Liver (tissue), 7 donors: ENCODE measurements at regions not wholly inside any gene's neighbourhood (a gene's known extent, or its start where the extent isn't known, plus 50 kb on each side); places are given as distances from the start of the nearest gene placed in this dataset.

Experiments used
- DNase-seq: peaks from one replicate; pipeline ENCODE4 v3.0.0-alpha.2; 2017; ENCODE audit warnings: low spot score
- H3K27ac ChIP-seq, 2 donors: one replicate each; pipeline ENCODE4 v1.7.0; 2013; ENCODE audit warnings: inconsistent platforms in 2 of 2, low read length in 2 of 2, control low read depth in 1 of 2, low read depth in 1 of 2, mild to moderate bottlenecking in 1 of 2
- H3K27me3 ChIP-seq, 4 donors: one replicate each; pipeline versions ENCODE4 v1.6.1 to v1.7.0; 2013; ENCODE audit warnings: low read length in 3 of 4, inconsistent platforms in 1 of 4, mild to moderate bottlenecking in 1 of 4, moderate library complexity in 1 of 4; ENCODE audit not compliant: control insufficient read depth in 4 of 4, insufficient read depth in 4 of 4
- H3K36me3 ChIP-seq, 4 donors: one replicate each; pipeline versions ENCODE4 v1.6.1 to v1.7.0; 2013; ENCODE audit warnings: low read length in 3 of 4, mild to moderate bottlenecking in 3 of 4, low read depth in 1 of 4, moderate library complexity in 1 of 4; ENCODE audit not compliant: control insufficient read depth in 4 of 4, insufficient read depth in 3 of 4
- H3K4me1 ChIP-seq, 4 donors: one replicate each; pipeline versions ENCODE4 v1.6.1 to v1.7.0; 2013; ENCODE audit warnings: low read length in 3 of 4, mild to moderate bottlenecking in 3 of 4, moderate library complexity in 1 of 4; ENCODE audit not compliant: control insufficient read depth in 4 of 4, insufficient read depth in 4 of 4
- H3K4me3 ChIP-seq, 3 donors: one replicate each; pipeline versions ENCODE4 v1.6.1 to v1.7.0; 2013; ENCODE audit warnings: low read length in 3 of 3, control low read depth in 1 of 3, low read depth in 1 of 3, mild to moderate bottlenecking in 1 of 3
- H3K9ac ChIP-seq, 2 donors: one replicate each; pipeline ENCODE4 v1.7.0; 2013; ENCODE audit warnings: low read length in 2 of 2, mild to moderate bottlenecking in 2 of 2, moderate library complexity in 2 of 2, control low read depth in 1 of 2, low read depth in 1 of 2
- H3K9me3 ChIP-seq, 4 donors: one replicate each; pipeline versions ENCODE4 v1.6.1 to v1.7.0; 2013; ENCODE audit warnings: low read length in 3 of 4; ENCODE audit not compliant: control insufficient read depth in 4 of 4
- ATF3 ChIP-seq: IDR thresholded peaks from 2 replicates; pipeline ENCODE4 v1.6.1; 2016; ENCODE audit warnings: antibody characterized with exemption
- EGR1 ChIP-seq, 2 donors: IDR thresholded peaks; 2 replicates each; pipeline ENCODE4 v1.6.1; 2016 to 2018; ENCODE audit warnings: antibody characterized with exemption in 2 of 2, low read depth in 2 of 2
- FOXA1 ChIP-seq: IDR thresholded peaks from 2 replicates; pipeline ENCODE4 v1.6.1; 2016; ENCODE audit warnings: antibody characterized with exemption
- FOXA2 ChIP-seq: IDR thresholded peaks from 2 replicates; pipeline ENCODE4 v1.6.1; 2016; ENCODE audit warnings: antibody characterized with exemption
- GABPA ChIP-seq, 2 donors: IDR thresholded peaks in 1 of 2; conservative IDR thresholded peaks in 1 of 2; 2 replicates each; pipeline ENCODE4 v1.6.1; 2016; ENCODE audit warnings: antibody characterized with exemption in 2 of 2, mild to moderate bottlenecking in 1 of 2, moderate library complexity in 1 of 2
- HNF4A ChIP-seq, 2 donors: conservative IDR thresholded peaks; 2 replicates each; pipeline ENCODE4 v1.6.1; 2016; ENCODE audit warnings: antibody characterized with exemption in 2 of 2, mild to moderate bottlenecking in 2 of 2
- HNF4G ChIP-seq: IDR thresholded peaks from 2 replicates; pipeline ENCODE4 v1.6.1; 2016; ENCODE audit warnings: antibody characterized with exemption
- JUND ChIP-seq, 2 donors: IDR thresholded peaks; 2 replicates each; pipeline ENCODE4 v1.6.1; 2016; ENCODE audit warnings: antibody characterized with exemption in 2 of 2
- MAX ChIP-seq: IDR thresholded peaks from 2 replicates; pipeline ENCODE4 v1.6.1; 2016; ENCODE audit warnings: antibody characterized with exemption
- RAD21 ChIP-seq, 2 donors: IDR thresholded peaks; 2 replicates each; pipeline ENCODE4 v1.6.1; 2016; ENCODE audit warnings: antibody characterized with exemption in 2 of 2, mild to moderate bottlenecking in 2 of 2
- REST ChIP-seq: IDR thresholded peaks from 2 replicates; pipeline ENCODE4 v1.6.1; 2016; ENCODE audit warnings: antibody characterized with exemption, mild to moderate bottlenecking
- RXRA ChIP-seq, 2 donors: IDR thresholded peaks; 2 replicates each; pipeline ENCODE4 v1.6.1; 2017 to 2018; ENCODE audit warnings: antibody characterized with exemption in 2 of 2, mild to moderate bottlenecking in 1 of 2
- SP1 ChIP-seq: IDR thresholded peaks from 2 replicates; pipeline ENCODE4 v1.6.1; 2018; ENCODE audit warnings: antibody characterized with exemption, mild to moderate bottlenecking
- TAF1 ChIP-seq: conservative IDR thresholded peaks from 2 replicates; pipeline ENCODE4 v1.6.1; 2016; ENCODE audit warnings: antibody characterized with exemption, mild to moderate bottlenecking
- YY1 ChIP-seq: IDR thresholded peaks from 2 replicates; pipeline ENCODE4 v1.6.1; 2016; ENCODE audit warnings: antibody characterized with exemption, mild to moderate bottlenecking
- ZBTB33 ChIP-seq: IDR thresholded peaks from 2 replicates; pipeline ENCODE4 v1.6.1; 2016; ENCODE audit warnings: antibody characterized with exemption
- WGBS: extraction: QIAGEN DNeasy Blood & Tissue Kit; methylation state at CpG from one replicate; pipeline ENCODE4 v1.1.7; 2013; 5-methylcytosine and 5-hydroxymethylcytosine counted together
- donor health status: healthy.
- donor health status: healthy.
- donor health status: healthy.
- donor health status: healthy.

- TF ChIP-seq HNF4A (conservative IDR thresholded peaks at IDR 0.05): no peak
- no peak for TF ChIP-seq SP1
- no peak for TF ChIP-seq GABPA (IDR thresholded peaks at IDR 0.05 in 1 of 2, conservative IDR thresholded peaks at IDR 0.05 in 1 of 2)
- no peak for TF ChIP-seq TAF1
- no peak for TF ChIP-seq FOXA2
- no peak for TF ChIP-seq RXRA (IDR thresholded peaks at IDR 0.05)
Observed at GRCh38 chr5:57341380-57341979, 141.1 kb downstream of the ACTBL2 start (continued).

GRCh38 chr5:57340681-57341080 lies 141.9 kb downstream of the ACTBL2 start:
- no peak for DNase-seq
- Histone ChIP-seq H3K4me3 (no peak overlapping the region), H3K9ac (no peak overlapping the region), H3K4me1 (peaks cover 0 to 4% (median under 1%) of the 10 kb centered on the region in 4 donors), H3K9me3 (no peaks in the 10 kb centered on the region), H3K27me3 (no peaks in the 10 kb centered on the region), H3K27ac (no peak overlapping the region), H3K36me3 (no peaks in the 10 kb centered on the region)
- 83% methylated on average over 1 of the region's 1 CpG for WGBS
- TF ChIP-seq FOXA1 (no peak), FOXA2 (no peak), HNF4G (no peak), MAX (no peak), RAD21 (IDR thresholded peaks at IDR 0.05) (no peak), TAF1 (no peak), HNF4A (conservative IDR thresholded peaks at IDR 0.05) (no peak)

GRCh38 chr5:57339521-57339920 lies 143.1 kb downstream of the ACTBL2 start:
- Histone ChIP-seq H3K9me3 (no peaks in the 10 kb centered on the region), H3K4me3 (no peak overlapping the region), H3K27me3 (no peaks in the 10 kb centered on the region), H3K27ac (no peak overlapping the region), H3K9ac (no peak overlapping the region), H3K4me1 (peaks cover 0 to 4% (median under 1%) of the 10 kb centered on the region in 4 donors), H3K36me3 (no peaks in the 10 kb centered on the region)
- TF ChIP-seq JUND (IDR thresholded peaks at IDR 0.05): no peak
- no peak for TF ChIP-seq ZBTB33
- TF ChIP-seq FOXA2: no peak
- over 99% methylated on average over 2 of the region's 2 CpGs for WGBS
- DNase-seq: no peak

- no peak overlapping the region for H3K4me3 ChIP-seq
- no peaks in the 10 kb centered on the region for H3K9me3 ChIP-seq
- peaks cover 0 to 4% (median under 1%) of the 10 kb centered on the region in 4 donors for H3K4me1 ChIP-seq
- H3K9ac ChIP-seq: no peak overlapping the region
- WGBS: 55% methylated on average over 3 of the region's 3 CpGs
- DNase-seq: no peak
- no peaks in the 10 kb centered on the region for H3K36me3 ChIP-seq
- H3K27me3 ChIP-seq: no peaks in the 10 kb centered on the region
- no peak overlapping the region for H3K27ac ChIP-seq
- TF ChIP-seq MAX (no peak), ATF3 (no peak), YY1 (no peak), EGR1 (IDR thresholded peaks at IDR 0.05; ENCODE audit: low read depth in 2 of 2) (no peak), REST (no peak), JUND (IDR thresholded peaks at IDR 0.05) (no peak), HNF4A (conservative IDR thresholded peaks at IDR 0.05) (no peak), RXRA (IDR thresholded peaks at IDR 0.05) (no peak)
Observed at GRCh38 chr5:57338868-57339340, 143.7 kb downstream of the ACTBL2 start.
